ENCODE measurements at regions not wholly inside any gene's neighbourhood (a gene's known extent, or its start where the extent isn't known, plus 50 kb on each side); places are given as distances from the start of the nearest gene placed in this dataset.

DNA sequence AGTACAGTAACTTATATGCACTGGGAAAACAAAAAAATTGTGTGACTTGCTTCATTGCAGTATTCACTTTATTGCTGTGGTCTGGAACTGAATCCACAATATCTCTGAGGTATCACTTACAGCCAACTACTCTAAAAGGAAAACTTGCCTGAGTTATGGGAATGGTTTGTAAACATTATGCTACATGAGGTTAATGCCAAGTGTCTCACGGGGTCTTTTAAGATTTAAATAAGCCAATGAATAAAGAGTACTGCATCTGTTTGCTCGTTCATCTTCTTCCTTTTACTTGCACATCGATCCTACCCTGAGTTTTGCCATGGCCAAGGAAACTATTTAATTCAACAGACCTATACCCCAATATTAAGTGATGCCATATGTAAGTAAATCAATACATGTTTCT lies 72.0 kb upstream of the API5 start:
- ATAC-seq (no peak), DNase-seq (no peak)
- H3K27ac Mint-ChIP-seq = no peak overlapping the region
- POLR2A ChIA-PET = no interaction called here
- H3K9me3 Mint-ChIP-seq = no peaks in the 10 kb centered on the region
- H3K36me3 Mint-ChIP-seq (ENCODE audit: low read depth) = no peaks in the 10 kb centered on the region
- H3K27me3 Mint-ChIP-seq = peaks cover 7% of the 10 kb centered on the region
- H3K4me1 Mint-ChIP-seq (ENCODE audit: low read depth) = no peaks in the 10 kb centered on the region
- CTCF ChIA-PET = no interaction called here
- TF ChIP-seq, protein P1, sequence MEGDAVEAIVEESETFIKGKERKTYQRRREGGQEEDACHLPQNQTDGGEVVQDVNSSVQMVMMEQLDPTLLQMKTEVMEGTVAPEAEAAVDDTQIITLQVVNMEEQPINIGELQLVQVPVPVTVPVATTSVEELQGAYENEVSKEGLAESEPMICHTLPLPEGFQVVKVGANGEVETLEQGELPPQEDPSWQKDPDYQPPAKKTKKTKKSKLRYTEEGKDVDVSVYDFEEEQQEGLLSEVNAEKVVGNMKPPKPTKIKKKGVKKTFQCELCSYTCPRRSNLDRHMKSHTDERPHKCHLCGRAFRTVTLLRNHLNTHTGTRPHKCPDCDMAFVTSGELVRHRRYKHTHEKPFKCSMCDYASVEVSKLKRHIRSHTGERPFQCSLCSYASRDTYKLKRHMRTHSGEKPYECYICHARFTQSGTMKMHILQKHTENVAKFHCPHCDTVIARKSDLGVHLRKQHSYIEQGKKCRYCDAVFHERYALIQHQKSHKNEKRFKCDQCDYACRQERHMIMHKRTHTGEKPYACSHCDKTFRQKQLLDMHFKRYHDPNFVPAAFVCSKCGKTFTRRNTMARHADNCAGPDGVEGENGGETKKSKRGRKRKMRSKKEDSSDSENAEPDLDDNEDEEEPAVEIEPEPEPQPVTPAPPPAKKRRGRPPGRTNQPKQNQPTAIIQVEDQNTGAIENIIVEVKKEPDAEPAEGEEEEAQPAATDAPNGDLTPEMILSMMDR (IDR thresholded peaks at IDR 0.05) = no peak
- intact Hi-C loops (cut with micrococcal nuclease) = no loop called here
- no peak overlapping the region for H3K4me3 Mint-ChIP-seq

DNA sequence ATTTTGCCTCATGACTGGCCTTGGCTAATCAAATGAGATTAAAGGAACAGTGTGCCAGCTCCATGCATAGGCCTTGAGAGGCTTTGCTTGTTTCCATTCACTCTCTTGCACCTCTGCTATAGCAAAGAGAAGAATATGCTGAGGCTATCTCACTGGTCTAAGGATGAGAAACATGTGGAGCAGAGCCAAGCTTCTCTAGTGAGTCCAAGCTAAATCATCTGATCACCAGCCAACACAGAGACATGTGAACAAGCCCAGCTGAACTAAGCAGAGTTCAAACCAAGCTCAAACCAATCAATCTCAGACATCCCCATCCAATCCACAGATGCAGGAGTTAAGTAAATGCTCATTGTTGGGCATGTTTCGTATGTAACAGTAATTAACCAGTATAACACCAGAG lies 69.4 kb upstream of the API5 start:
- Mint-ChIP-seq H3K9me3 (no peaks in the 10 kb centered on the region), H3K27me3 (peaks cover 6% of the 10 kb centered on the region), H3K27ac (no peak overlapping the region), H3K4me3 (no peak overlapping the region), H3K36me3 (ENCODE audit: low read depth) (no peaks in the 10 kb centered on the region), H3K4me1 (ENCODE audit: low read depth) (no peaks in the 10 kb centered on the region)
- ATAC-seq (no peak), DNase-seq (no peak)
- intact Hi-C loops (cut with micrococcal nuclease) = no loop called here
- POLR2A ChIA-PET = no interaction called here
- TF ChIP-seq, protein P1 (IDR thresholded peaks at IDR 0.05) = no peak
- CTCF ChIA-PET = interaction anchor here (1.4 kb wide), 1 partner anchor 40 kb away, joined by 4 read pairs; no protein-coding TSS in a partner anchor

DNA sequence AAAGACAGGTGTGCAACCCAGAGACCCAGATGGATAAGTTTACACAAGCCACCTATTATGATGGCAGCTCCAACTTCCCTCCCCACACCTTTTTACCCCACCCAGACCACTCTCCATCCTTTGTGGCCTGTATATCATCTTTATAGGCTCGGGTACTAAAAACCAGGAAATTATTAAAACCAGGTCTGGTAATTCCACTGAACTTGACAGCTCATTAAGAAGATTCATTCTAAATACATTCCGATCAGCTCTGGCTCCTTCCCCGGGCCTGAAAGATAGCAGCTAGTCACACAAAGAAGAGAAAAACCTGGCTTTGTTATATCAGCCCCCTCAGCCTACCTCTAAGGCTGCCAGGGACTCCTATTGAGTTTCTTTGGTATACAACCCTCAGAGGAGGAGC lies 67.9 kb upstream of the API5 start:
- no peak overlapping the region for H3K27ac Mint-ChIP-seq
- intact Hi-C loops (cut with micrococcal nuclease) = no loop called here
- H3K9me3 Mint-ChIP-seq = no peaks in the 10 kb centered on the region
- H3K4me1 Mint-ChIP-seq (ENCODE audit: low read depth) = no peaks in the 10 kb centered on the region
- no peak overlapping the region for H3K4me3 Mint-ChIP-seq
- no peaks in the 10 kb centered on the region for H3K36me3 Mint-ChIP-seq (ENCODE audit: low read depth)
- DNase-seq = no peak
- peaks cover 6% of the 10 kb centered on the region for H3K27me3 Mint-ChIP-seq
- TF ChIP-seq, protein P1 (IDR thresholded peaks at IDR 0.05) = no peak
- ATAC-seq = no peak
- ChIA-PET CTCF (no interaction called here), POLR2A (no interaction called here)

DNA sequence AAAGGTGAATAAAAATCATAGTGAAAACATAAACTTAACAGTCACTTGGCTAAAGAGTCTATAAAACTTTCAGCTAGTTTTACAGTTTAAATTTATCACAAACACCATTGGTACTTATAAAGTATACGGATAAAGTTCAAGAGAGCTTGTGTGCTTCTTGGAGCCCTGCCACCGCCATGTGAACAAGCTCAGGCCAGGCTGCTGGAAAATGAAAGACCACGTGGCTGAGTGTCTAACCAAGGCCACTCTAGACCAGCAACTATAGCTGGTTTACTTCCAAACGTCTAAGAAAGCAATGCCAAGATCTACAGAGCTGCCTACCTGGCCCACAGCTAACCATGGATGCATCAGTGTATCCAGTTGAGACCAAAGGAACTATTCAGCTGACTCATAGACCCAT lies 66.3 kb upstream of the API5 start:
- CTCF ChIA-PET = interaction anchor here (2.1 kb wide), 1 partner anchor 37 kb away, joined by 9 read pairs; no protein-coding TSS in a partner anchor
- intact Hi-C loops (cut with micrococcal nuclease) = no loop called here
- Mint-ChIP-seq H3K27me3 (peaks cover 4% of the 10 kb centered on the region), H3K4me1 (ENCODE audit: low read depth) (no peaks in the 10 kb centered on the region), H3K27ac (no peak overlapping the region), H3K9me3 (no peaks in the 10 kb centered on the region), H3K4me3 (no peak overlapping the region), H3K36me3 (ENCODE audit: low read depth) (no peaks in the 10 kb centered on the region)
- POLR2A ChIA-PET = no interaction called here
- TF ChIP-seq, protein P1 (IDR thresholded peaks at IDR 0.05) = no peak
- DNase-seq = no peak
- ATAC-seq = no peak

DNA sequence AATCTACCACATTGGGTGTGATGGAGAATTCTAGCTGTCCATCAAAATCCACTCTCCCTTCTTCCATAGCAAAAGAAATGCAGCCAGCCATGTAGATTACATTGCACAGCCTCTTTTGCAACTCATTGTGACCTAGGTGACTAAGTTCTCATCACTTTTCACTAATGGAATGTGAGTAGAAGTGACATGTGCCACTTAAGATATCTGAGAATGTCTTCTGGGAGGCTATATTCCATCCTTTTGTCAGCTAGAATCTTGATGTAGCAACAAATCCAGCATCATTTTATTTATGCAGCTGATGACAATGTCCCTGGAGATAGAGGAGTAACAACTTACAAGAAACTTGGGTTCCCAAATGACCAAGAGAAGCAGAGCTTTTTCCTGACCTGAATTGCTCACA lies 61.5 kb upstream of the API5 start:
- ChIA-PET CTCF (no interaction called here), POLR2A (no interaction called here)
- Mint-ChIP-seq H3K4me1 (ENCODE audit: low read depth) (no peaks in the 10 kb centered on the region), H3K4me3 (no peak overlapping the region), H3K27me3 (peaks cover 13% of the 10 kb centered on the region), H3K9me3 (no peaks in the 10 kb centered on the region), H3K36me3 (ENCODE audit: low read depth) (no peaks in the 10 kb centered on the region), H3K27ac (no peak overlapping the region)
- no peak for DNase-seq
- no peak for ATAC-seq
- intact Hi-C loops (cut with micrococcal nuclease) = no loop called here
- TF ChIP-seq, protein P1 (IDR thresholded peaks at IDR 0.05) = no peak

Measured in activated CD8-positive, alpha-beta T cell treated with anti-CD3 and anti-CD28 coated beads for 36 hours (primary cell).